Activated T-cell treated with anti-CD3 and anti-CD28 coated beads, Interleukin-2, amount 50 U/mL, for 24 hours (primary cell): ENCODE measurements at regions not wholly inside any gene's neighbourhood (a gene's known extent, or its start where the extent isn't known, plus 50 kb on each side); places are given as distances from the start of the nearest gene placed in this dataset.
"Not testable (repeated sequence)": the region's sequence is repeated elsewhere in the genome, so short reads cannot be mapped to it uniquely, and the experiment has no call there.

Experiments
- DNase-seq: peaks from one replicate; pipeline ENCODE4 v3.0.0-alpha.2; 2020
- H3K27ac Mint-ChIP-seq: 2 replicates; pipeline ENCODE4 v1.8.0; 2020; ENCODE audit warnings: mild to moderate bottlenecking, mixed read lengths
- H3K27me3 Mint-ChIP-seq: 2 replicates; pipeline ENCODE4 v1.8.0; 2020; ENCODE audit warnings: mixed read lengths
- H3K36me3 Mint-ChIP-seq: 2 replicates; pipeline ENCODE4 v1.8.0; 2020; ENCODE audit warnings: low read depth, mixed read lengths
- H3K4me1 Mint-ChIP-seq: 2 replicates; pipeline ENCODE4 v1.8.0; 2020; ENCODE audit warnings: low read depth, mixed read lengths
- H3K4me3 Mint-ChIP-seq: 2 replicates; pipeline ENCODE4 v1.8.0; 2020; ENCODE audit warnings: mild to moderate bottlenecking, moderate library complexity, mixed read lengths
- H3K9me3 Mint-ChIP-seq: 2 replicates; pipeline ENCODE4 v1.8.0; 2020; ENCODE audit warnings: mixed read lengths

- no peak overlapping the region for H3K27ac Mint-ChIP-seq
- H3K27me3 Mint-ChIP-seq, result no peaks in the 10 kb centered on the region
- H3K9me3 Mint-ChIP-seq, result peaks cover 16% of the 10 kb centered on the region
- no peak for DNase-seq
- H3K4me3 Mint-ChIP-seq, result no peak overlapping the region
- no peaks in the 10 kb centered on the region for H3K4me1 Mint-ChIP-seq
- H3K36me3 Mint-ChIP-seq, result no peaks in the 10 kb centered on the region
Measured at GRCh38 chr5:45171563-45171962, 362.8 kb downstream of the MRPS30 start.

GRCh38 chr5:45172634-45173033, 363.9 kb downstream of the MRPS30 start:
- H3K27ac Mint-ChIP-seq, H3K36me3 Mint-ChIP-seq, DNase-seq, H3K27me3 Mint-ChIP-seq, H3K4me1 Mint-ChIP-seq, H3K4me3 Mint-ChIP-seq: not testable (repeated sequence)
- H3K9me3 Mint-ChIP-seq, result peaks cover 14% of the 10 kb centered on the region

DNA sequence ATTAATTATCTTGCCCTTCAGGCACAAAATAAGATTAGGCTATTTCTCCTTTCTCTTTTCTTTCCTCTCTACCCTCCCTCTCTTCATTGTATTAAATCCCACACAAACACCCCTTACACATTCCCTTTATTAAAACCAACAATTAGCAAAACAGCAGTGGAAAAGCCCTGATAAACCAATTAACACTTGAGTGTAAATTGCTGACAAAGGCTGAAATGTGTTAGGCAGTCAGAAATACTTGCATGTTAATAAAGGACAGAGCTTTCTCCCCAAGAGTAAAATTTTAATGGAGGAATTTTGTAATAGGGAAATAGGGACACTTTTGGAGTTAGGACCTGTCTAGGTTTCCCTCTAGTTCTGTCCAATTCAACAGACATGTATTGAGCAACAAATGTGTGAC, 370.9 kb downstream of the MRPS30 start:
- Mint-ChIP-seq H3K4me3 (no peak overlapping the region), H3K36me3 (no peaks in the 10 kb centered on the region), H3K9me3 (peaks cover 22% of the 10 kb centered on the region), H3K4me1 (no peaks in the 10 kb centered on the region), H3K27me3 (no peaks in the 10 kb centered on the region), H3K27ac (no peak overlapping the region)
- DNase-seq, result no peak

DNA sequence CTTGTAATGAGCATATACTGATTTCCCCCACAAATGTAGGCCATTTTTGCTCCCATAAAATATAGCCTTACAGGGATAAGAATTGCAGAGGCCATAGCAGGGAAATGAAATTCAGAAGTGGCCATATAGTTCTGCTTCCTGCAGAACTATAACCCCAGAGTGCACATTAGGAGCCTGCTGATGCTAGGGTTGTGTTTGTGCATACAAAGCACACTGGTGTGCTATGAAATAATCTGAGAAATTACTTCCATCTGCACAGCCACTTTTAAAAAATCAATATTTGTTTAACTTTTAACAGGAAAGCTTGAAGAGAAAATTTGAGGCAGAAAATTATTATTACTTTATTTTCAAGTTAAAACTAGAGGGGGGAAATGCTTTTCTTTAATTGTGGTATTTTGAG, 380.3 kb downstream of the MRPS30 start:
- Mint-ChIP-seq H3K27me3 (no peaks in the 10 kb centered on the region), H3K36me3 (no peaks in the 10 kb centered on the region), H3K27ac (no peak overlapping the region), H3K4me1 (no peaks in the 10 kb centered on the region), H3K4me3 (no peak overlapping the region), H3K9me3 (peaks cover 12% of the 10 kb centered on the region)
- DNase-seq, result no peak

DNA sequence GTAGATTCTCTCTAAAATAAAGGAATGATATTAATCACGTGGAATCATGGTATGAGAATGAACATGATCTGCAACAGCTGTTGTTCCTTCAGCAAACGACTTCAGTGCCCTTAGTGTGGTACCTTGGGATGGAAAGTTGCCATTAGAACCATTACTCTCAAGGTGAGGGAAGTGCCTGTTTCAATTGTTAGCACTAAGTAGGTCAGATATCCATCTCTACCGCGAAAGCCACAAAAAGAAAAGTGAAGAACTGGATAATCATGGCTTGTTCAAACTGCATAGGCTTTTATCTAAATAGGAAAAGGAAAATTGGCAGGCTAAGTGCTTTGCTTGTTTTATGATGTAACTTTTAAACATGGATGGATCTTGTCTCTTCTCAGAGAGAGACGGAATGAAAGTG, 380.7 kb downstream of the MRPS30 start:
- DNase-seq, result no peak
- Mint-ChIP-seq H3K27me3 (no peaks in the 10 kb centered on the region), H3K36me3 (no peaks in the 10 kb centered on the region)

DNA sequence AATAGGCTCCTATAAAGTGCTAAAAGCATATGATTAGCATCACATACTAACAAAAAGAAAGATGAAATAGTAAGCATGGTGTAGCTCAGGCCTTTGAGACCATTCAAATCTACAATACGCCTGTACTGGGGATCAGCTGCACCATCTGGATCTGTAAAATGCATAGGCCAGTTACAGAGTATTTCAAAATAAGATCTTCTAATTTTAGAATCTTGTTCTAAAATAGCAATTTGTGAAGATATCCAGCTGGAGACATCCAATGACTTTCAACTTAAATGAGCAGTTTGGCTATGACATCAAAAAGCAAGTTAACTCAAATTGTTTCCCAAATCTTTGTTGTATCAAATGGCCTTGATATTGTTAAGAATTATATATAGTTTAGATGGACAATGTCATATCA, 386.3 kb downstream of the MRPS30 start:
- Mint-ChIP-seq H3K36me3 (no peaks in the 10 kb centered on the region), H3K4me1 (no peaks in the 10 kb centered on the region), H3K9me3 (peaks cover 24% of the 10 kb centered on the region), H3K4me3 (no peak overlapping the region), H3K27me3 (no peaks in the 10 kb centered on the region), H3K27ac (no peak overlapping the region)
- no peak for DNase-seq

More for the DNA sequence above, 380.7 kb downstream of the MRPS30 start:
- H3K9me3 Mint-ChIP-seq, result peaks cover 10% of the 10 kb centered on the region
- no peak overlapping the region for H3K4me3 Mint-ChIP-seq
- H3K27ac Mint-ChIP-seq, result no peak overlapping the region
- no peaks in the 10 kb centered on the region for H3K4me1 Mint-ChIP-seq
